ENCODE measurements at regions not wholly inside any gene's neighbourhood (a gene's known extent, or its start where the extent isn't known, plus 50 kb on each side); places are given as distances from the start of the nearest gene placed in this dataset.

- TF ChIP-seq EZH2 (IDR thresholded peaks at IDR 0.05; ENCODE audit: low read length, unreplicated experiment) (no peak), CTCF (conservative IDR thresholded peaks at IDR 0.05; ENCODE audit: low read depth, low read length) (no peak), EZH2phosphoT487 (IDR thresholded peaks at IDR 0.05; ENCODE audit: borderline replicate concordance, low read length) (no peak)
- Histone ChIP-seq H3K9me2 (replicated peaks; ENCODE audit: low read length) (no peaks in the 10 kb centered on the region), H4K20me1 (ENCODE audit: low read length) (no peaks in the 10 kb centered on the region), H3K36me3 (ENCODE audit: low read depth, low read length) (no peaks in the 10 kb centered on the region), H3K9me3 (ENCODE audit: low read length) (no peaks in the 10 kb centered on the region), H3F3A (ENCODE audit: low read length, unreplicated experiment) (no peaks in the 10 kb centered on the region), H3K27ac (ENCODE audit: low read length) (no peak overlapping the region), H3K4me2 (ENCODE audit: low read length) (no peak overlapping the region), H3K79me2 (ENCODE audit: low read length) (no peaks in the 10 kb centered on the region), H2AFZ (ENCODE audit: low read length) (no peak overlapping the region), H3K9ac (ENCODE audit: low read length) (no peak overlapping the region), H3K4me1 (ENCODE audit: insufficient read depth, low read length) (no peaks in the 10 kb centered on the region), H3K4me3 (ENCODE audit: low read length) (no peak overlapping the region), H3K27me3 (ENCODE audit: low read length) (no peaks in the 10 kb centered on the region)
- intact Hi-C loops (cut with micrococcal nuclease) = no loop called here
- ATAC-seq (no peak), DNase-seq (no peak)
- no TSS peak for BruUV-seq (replicated peaks)
- POLR2A ChIA-PET (ENCODE audit: unreplicated experiment) = no interaction called here
- CTCF ChIA-PET = no interaction called here
Measured at GRCh38 chr10:129074939-129075338, 392.1 kb upstream of the MGMT start.

GRCh38 chr10:129075508-129075907, 391.5 kb upstream of the MGMT start:
- DNase-seq (no peak), ATAC-seq (no peak)
- CTCF ChIA-PET = no interaction called here
- Histone ChIP-seq H3F3A (ENCODE audit: low read length, unreplicated experiment) (no peaks in the 10 kb centered on the region), H3K27me3 (ENCODE audit: low read length) (no peaks in the 10 kb centered on the region), H3K4me1 (ENCODE audit: insufficient read depth, low read length) (no peaks in the 10 kb centered on the region), H3K36me3 (ENCODE audit: low read depth, low read length) (no peaks in the 10 kb centered on the region), H3K9me3 (ENCODE audit: low read length) (no peaks in the 10 kb centered on the region), H3K4me2 (ENCODE audit: low read length) (no peak overlapping the region), H3K9me2 (replicated peaks; ENCODE audit: low read length) (no peaks in the 10 kb centered on the region), H3K79me2 (ENCODE audit: low read length) (no peaks in the 10 kb centered on the region), H3K27ac (ENCODE audit: low read length) (no peak overlapping the region), H2AFZ (ENCODE audit: low read length) (no peak overlapping the region), H3K9ac (ENCODE audit: low read length) (no peak overlapping the region), H4K20me1 (ENCODE audit: low read length) (no peaks in the 10 kb centered on the region), H3K4me3 (ENCODE audit: low read length) (no peak overlapping the region)
- intact Hi-C loops (cut with micrococcal nuclease) = no loop called here
- TF ChIP-seq EZH2 (IDR thresholded peaks at IDR 0.05; ENCODE audit: low read length, unreplicated experiment) (no peak), EZH2phosphoT487 (IDR thresholded peaks at IDR 0.05; ENCODE audit: borderline replicate concordance, low read length) (no peak), CTCF (conservative IDR thresholded peaks at IDR 0.05; ENCODE audit: low read depth, low read length) (no peak)
- POLR2A ChIA-PET (ENCODE audit: unreplicated experiment) = no interaction called here
- BruUV-seq (replicated peaks) = no TSS peak

- Histone ChIP-seq H3K79me2 (ENCODE audit: low read length) (no peaks in the 10 kb centered on the region), H3K36me3 (ENCODE audit: low read depth, low read length) (no peaks in the 10 kb centered on the region), H2AFZ (ENCODE audit: low read length) (no peak overlapping the region), H3F3A (ENCODE audit: low read length, unreplicated experiment) (no peaks in the 10 kb centered on the region), H3K27me3 (ENCODE audit: low read length) (no peaks in the 10 kb centered on the region), H3K9ac (ENCODE audit: low read length) (no peak overlapping the region), H3K9me3 (ENCODE audit: low read length) (no peaks in the 10 kb centered on the region), H4K20me1 (ENCODE audit: low read length) (no peaks in the 10 kb centered on the region), H3K27ac (ENCODE audit: low read length) (no peak overlapping the region), H3K9me2 (replicated peaks; ENCODE audit: low read length) (no peaks in the 10 kb centered on the region), H3K4me3 (ENCODE audit: low read length) (no peak overlapping the region), H3K4me2 (ENCODE audit: low read length) (no peak overlapping the region), H3K4me1 (ENCODE audit: insufficient read depth, low read length) (no peaks in the 10 kb centered on the region)
- TF ChIP-seq EZH2 (IDR thresholded peaks at IDR 0.05; ENCODE audit: low read length, unreplicated experiment) (no peak), CTCF (conservative IDR thresholded peaks at IDR 0.05; ENCODE audit: low read depth, low read length) (no peak), EZH2phosphoT487 (IDR thresholded peaks at IDR 0.05; ENCODE audit: borderline replicate concordance, low read length) (no peak)
- no TSS peak for BruUV-seq (replicated peaks)
- DNase-seq (no peak), ATAC-seq (no peak)
- ChIA-PET POLR2A (ENCODE audit: unreplicated experiment) (no interaction called here), CTCF (no interaction called here)
- intact Hi-C loops (cut with micrococcal nuclease) = no loop called here
Measured at GRCh38 chr10:129075927-129076326, 391.1 kb upstream of the MGMT start.

Data from PC-3 (cell line).